ENCODE measurements at regions not wholly inside any gene's neighbourhood (a gene's known extent, or its start where the extent isn't known, plus 50 kb on each side); places are given as distances from the start of the nearest gene placed in this dataset.
"Not testable (repeated sequence)": the region's sequence is repeated elsewhere in the genome, so short reads cannot be mapped to it uniquely, and the experiment has no call there.

DNA sequence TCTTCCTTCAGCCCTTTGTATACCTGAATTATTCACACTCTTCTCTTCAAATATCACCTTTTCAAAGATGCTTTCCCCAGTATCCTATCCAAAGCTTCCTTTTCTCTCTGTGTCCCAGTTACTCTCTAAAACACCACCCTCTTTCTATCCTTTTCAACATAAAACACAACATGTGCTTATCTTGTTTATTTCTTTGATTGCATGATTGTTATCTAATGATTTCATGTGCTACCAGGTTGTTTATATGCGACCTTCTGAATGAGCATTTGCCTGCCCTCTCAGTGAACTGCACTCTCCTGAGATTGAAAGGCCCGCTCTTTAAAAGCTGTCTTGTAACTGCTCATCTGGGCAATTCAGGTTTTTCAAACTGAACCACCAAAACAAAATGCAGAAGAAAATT, 97.7 kb upstream of the FGGY start:
- DNase-seq: no peak

DNA sequence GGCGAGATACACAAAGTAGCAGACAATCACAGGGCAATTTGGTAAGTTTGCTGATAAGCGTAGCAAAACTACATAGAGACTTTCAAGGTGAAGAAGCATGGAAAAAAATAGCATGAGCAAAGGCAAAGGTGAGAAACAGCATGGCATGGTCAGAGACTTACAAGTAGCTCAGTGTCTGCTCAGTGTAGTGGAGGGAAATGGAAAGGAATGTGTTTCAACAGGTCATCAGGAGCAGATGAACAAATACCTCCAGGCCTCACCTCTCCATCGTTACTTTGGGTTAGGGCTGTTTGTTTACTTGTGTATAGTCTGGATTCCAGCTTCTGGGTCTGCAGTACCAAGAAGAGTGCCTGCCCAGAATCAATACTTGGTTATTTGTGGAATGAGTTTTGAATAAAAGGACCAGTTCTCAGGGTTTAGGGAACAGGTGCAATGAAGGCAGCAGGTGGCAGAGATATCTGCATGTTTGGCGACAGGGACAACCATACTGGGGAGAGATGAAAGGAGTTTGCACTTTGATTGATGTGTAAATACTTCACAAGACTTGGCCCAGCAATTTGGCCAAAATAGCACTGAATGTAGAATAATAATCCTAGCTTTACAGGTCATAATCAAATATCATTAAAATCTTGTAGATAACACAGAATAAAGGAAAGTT, 97.0 kb upstream of the FGGY start:
- DNase-seq: no peak

GRCh38 chr1:59201341-59201740, 95.6 kb upstream of the FGGY start:
- no peak for DNase-seq

DNA sequence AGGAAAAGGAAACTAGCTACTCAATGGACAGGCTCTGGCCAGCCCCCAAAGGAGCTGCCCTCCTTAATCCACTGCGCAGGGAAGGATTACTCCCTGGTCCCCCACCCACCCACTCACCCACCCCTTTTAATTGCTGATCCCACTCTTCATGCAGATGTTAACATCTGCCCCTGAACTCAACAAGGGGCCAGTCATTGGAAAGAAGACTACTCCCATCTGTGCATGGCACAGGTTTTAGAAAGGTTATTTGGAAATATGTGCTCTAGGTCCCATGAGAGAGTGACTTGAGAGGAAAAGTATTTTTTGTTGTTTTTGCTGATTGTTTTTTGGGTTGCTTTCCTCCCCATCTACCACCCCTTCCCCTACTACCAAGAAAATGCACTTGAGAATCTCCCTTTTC, 94.4 kb upstream of the FGGY start:
- DNase-seq: no peak

DNA sequence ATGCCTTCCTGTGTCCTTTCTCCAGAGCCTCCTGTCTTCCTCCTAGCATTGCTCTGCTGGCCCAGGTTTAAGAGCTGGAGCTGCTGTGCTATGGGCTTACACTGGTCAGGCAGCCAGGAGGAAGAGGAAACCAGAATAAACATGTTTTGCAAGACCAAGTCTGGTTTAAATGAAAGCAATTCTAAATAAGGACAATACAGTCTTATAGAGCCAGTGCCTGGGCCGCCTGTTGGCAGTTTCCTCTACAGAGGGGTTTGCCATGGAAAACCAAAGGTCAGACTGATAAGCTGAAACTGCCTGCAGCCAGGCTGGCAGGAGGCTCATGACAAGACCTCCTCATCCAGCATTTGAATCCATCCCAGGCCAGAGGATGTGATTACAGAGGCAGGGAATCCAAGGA, 92.9 kb upstream of the FGGY start:
- peak in 5 of 56 donors; percentile 1 to 7 (median 6) for DNase-seq

DNA sequence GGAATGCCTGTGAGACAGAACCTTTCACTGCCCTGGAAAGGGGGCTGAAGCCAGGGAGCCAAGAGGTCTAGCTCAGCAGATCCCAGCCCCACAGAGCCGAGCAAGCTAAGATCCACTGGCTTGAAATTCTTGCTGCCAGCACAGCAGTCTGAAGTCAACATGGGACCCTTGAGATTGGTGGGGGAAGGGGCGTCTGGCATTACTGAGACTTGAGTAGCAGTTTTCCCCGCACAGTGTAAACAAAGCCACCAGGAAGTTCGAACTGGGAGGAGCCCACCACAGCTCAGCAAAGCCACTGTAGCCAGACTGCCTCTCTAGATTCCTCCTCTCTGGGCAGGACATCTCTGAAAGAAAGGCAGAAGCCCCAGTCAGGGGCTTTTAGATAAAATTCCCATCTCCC, 90.3 kb upstream of the FGGY start:
- not testable (repeated sequence) for DNase-seq

GRCh38 chr1:59210430-59210829, 86.5 kb upstream of the FGGY start:
- not testable (repeated sequence) for DNase-seq

DNA sequence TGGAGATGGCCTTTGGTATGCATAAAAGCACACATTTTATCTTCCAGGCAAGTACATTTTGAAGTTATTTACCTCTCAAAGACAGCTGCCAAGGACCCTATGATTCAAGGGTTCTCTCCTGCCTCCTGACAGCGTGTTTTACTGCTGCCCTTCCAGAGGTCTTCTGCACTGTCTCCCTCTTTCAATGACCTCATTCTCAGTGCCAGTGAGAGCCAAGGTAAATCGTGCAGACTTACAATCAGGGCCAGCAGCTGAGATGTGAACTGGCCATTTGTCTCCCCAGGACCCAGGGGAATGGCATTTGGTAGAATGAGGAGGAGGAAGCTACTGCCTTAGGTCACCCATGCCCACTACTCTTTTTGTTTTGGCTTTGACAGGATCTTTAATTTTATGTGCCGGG, 84.2 kb upstream of the FGGY start:
- DNase-seq: no peak

DNA sequence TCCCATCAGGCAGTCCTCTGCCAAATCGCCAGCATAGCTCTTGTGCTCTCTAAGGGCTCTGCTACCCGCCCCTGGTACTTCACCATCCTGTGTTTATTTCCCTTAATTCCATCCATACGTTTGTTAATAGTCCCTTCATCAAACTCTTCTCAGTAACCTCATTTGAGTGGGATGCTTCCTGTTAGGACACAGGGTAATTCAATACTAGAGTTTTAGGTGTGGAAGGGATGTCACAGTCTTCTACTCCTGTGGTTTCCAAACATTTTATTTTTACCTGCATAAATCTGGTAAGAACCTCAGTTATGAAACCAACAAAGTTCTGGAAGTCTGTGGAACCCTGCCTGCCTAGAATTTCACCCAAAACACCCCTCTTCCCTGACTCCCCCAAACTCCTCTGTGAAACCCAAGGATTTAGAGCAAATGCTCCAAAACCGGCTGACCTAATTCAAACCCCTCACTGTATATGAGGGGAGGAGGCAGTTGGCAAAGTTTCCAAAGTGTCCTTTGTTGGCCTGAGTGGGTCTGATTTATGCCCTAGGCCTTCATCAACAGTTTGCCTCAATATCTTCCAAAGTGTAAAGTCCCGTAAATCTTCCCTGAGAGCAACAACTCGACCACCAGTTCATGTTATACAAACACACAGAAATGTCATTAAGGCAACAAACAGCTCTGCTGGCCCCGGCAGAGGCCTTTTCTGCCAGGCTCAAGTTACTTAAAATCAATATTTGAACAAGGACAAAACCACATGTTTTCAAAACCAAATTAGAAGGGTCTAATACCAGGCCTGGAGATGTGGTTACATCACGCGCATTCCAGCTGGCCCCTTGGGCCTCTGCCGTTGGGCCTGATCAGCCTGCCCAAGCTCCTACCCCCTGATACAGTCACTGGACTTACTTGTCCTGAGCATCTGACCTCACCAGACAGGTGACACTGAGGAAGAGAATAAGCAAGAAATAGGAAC, 82.4 kb upstream of the FGGY start:
- no peak for DNase-seq

- no peak for DNase-seq
Measured at GRCh38 chr1:59215766-59216291, 81.1 kb upstream of the FGGY start.

GRCh38 chr1:59217439-59217838, 79.5 kb upstream of the FGGY start:
- not testable (repeated sequence) for DNase-seq

DNA sequence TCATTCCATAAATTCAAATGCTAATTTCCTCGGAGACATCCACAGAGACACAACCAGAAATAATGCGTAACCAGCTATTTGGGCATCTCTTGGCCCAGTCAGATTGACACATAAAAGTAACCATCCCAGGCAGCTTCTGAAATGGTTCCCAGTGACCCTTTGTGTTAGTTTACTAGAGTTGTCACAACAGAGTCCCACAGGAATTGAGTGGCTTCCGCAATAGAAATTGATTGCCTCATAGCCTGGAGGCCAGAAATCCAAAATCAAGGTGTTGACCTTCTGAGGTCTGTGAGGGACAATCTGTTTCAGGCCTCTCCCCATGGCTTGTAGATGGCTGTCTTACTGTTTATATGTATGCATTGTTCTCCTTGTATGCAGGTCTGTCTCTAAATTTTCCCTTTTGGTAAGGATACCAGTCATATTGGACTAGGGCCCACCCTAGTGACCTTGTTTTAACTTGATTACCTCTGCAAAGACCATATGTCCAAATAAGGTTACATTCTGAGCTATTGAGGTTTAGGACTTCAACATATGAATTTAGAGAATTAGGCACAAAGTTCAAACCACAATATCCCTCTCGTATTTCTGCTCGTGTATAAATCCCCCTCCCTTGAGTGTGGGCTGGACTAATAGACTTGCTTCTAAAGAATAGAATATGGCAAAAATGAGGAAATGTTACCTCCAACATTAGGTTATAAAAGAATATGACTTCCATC, 78.2 kb upstream of the FGGY start:
- no peak for DNase-seq

DNA sequence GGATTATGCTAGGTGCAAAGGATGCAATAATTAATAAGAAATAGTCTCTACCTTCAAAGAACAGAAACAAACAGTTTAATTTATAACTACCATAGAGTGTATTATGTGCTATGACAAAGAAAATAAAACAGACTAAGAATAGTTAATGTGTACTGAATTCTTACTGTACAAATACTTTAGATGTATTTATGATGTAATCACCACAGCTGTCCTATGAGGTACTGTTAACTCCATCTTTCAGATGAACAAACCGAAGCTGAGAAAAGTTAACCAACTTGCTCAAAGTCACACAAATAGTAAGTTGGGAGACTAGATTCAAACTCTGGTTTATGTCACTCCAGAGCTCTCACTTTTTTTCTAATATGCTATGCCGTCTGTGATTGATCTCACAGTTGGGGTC, 77.0 kb upstream of the FGGY start:
- no peak for DNase-seq

- DNase-seq: no peak
Measured at GRCh38 chr1:59220356-59220755, 76.5 kb upstream of the FGGY start.

GRCh38 chr1:59223198-59223597, 73.7 kb upstream of the FGGY start:
- DNase-seq: no peak

GRCh38 chr1:59223989-59224634, 72.8 kb upstream of the FGGY start:
- DNase-seq: no peak

DNA sequence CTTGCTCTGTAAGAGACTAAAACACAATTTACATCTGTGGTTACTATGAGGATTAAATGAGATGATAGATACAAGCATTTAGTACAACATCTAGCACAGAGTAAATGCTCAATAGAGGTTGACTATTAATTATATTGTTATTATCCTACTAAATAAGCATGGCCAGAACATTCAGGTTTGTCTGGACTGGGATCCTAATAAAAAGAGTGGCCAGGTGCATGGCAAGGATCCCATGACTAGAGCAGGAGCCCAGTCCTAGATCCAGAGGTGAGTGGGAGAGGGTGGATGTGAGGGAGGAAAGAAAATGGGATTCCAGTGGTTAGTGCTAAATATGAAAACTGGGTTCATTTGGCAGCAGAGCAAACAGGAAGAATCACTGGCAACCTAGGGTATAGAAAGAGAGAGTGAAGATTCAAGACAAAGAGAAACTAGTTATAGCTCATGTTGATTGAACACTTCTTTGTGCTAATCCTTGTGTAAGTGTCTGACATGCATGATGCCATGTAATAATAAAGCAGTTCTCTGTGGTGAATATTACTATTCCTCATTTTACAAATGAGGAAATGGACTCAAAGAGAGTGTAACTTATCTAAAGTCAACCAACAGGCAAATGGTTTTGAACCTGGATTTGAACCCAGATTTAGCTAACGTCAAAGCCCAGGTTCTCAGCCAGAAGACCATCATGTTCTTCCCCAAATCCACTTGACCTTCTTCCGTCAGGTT, 71.1 kb upstream of the FGGY start:
- DNase-seq: no peak

DNA sequence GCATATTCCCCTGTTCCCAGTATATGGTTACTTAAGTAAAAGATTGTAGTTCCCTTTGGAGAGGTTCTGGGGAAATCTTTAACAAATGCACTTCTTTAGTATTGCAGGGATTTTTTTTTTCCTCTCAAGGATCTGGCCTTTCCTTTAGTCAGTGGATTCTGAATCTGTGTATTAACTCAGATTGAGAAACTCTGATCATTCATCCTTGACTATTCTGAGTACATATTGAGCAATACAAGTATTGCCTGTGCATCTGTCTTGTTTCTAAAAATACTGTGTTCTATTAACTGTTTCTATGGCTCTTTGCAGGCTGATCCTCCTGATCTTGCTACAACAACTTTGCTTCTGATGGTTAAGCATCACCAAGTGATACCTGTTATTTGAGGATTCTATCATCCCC, 67.8 kb upstream of the FGGY start:
- DNase-seq: no peak

- DNase-seq: no peak
Measured at GRCh38 chr1:59230622-59231021, 66.3 kb upstream of the FGGY start.

GRCh38 chr1:59232216-59232615, 64.7 kb upstream of the FGGY start:
- no peak for DNase-seq

- DNase-seq: no peak
Measured at GRCh38 chr1:59233444-59233843, 63.5 kb upstream of the FGGY start.

Data from amygdala (tissue), 56 donors.